ENCODE measurements at regions not wholly inside any gene's neighbourhood (a gene's known extent, or its start where the extent isn't known, plus 50 kb on each side); places are given as distances from the start of the nearest gene placed in this dataset.
A peak's percentile ranks its signal among the peaks of the same experiment; 100 is the strongest.

DNA sequence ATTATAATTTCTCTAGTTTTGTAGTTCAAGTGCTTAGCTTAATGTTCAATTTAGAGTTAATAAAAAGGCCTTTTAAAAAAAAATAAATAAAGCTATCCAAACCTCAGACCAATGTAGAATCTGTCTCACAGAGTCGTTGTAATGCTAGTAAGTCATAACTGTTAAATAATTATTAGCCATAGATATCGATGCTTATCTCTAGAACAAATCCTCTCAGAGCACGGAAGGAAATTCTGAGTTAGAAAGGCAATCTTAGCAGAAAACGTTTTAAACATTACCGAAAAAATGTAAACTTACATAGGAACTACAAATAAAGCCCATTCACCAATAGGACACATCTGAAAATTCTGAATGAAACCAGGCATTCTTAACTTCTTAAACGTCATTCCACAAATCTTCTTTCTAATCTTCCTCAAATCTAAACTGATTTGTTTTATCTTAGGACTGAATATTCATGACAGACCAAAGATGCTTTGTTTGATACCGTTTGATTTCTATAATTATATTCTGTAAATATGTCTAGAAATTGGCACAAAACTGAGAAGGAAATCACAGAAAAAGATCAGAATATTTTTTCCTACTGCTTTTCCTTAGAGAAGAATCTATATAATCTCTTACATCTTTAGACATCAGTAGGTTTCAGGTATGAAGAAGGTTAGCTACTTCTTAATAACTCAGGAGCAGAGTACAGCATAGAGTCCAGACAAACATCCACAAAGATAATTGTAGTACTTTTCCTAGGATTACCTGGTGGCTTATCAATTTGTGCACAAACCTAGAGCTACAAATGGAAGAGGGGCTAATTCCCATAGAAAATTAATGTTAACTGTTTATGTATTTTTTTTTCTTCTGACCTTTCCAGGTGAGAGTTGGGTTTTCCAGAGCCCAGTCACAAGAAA is 140.7 kb downstream of the BTC start:
- Histone ChIP-seq H3K36me3 (no peaks in the 10 kb centered on the region), H3K4me3 (no peak overlapping the region), H3K9me3 (no peaks in the 10 kb centered on the region), H3K27me3 (no peaks in the 10 kb centered on the region)
- no peak for DNase-seq

GRCh38 chr4:74654230-74654681 is 140.1 kb downstream of the BTC start:
- no peak for DNase-seq
- Histone ChIP-seq H3K9me3 (no peaks in the 10 kb centered on the region), H3K4me3 (no peak overlapping the region), H3K27me3 (no peaks in the 10 kb centered on the region), H3K36me3 (no peaks in the 10 kb centered on the region)

GRCh38 chr4:74656596-74656995 is 137.7 kb downstream of the BTC start:
- Histone ChIP-seq H3K9me3 (no peaks in the 10 kb centered on the region), H3K27me3 (no peaks in the 10 kb centered on the region), H3K4me3 (no peak overlapping the region), H3K36me3 (no peaks in the 10 kb centered on the region)
- no peak for DNase-seq

DNA sequence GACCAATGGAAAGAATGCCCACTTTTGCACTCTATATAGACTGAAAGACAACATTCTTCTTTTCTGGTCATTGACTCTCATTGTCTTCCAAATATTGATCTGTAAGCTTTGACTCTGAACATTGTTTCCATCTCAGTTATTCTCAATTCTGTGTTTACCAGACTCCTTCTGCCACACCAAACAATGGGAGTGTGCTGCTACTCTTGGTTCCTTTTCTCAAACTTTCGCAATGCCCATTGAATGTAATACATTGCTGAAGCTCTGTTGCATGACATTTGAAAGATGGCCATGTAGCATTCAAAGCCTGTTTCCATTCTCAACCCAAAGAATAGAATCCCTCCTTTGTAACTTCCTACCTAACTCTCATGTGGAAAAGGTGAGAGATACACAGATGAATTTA is 136.2 kb downstream of the BTC start:
- no peak for DNase-seq
- Histone ChIP-seq H3K36me3 (no peaks in the 10 kb centered on the region), H3K9me3 (no peaks in the 10 kb centered on the region), H3K27me3 (no peaks in the 10 kb centered on the region), H3K4me3 (no peak overlapping the region)

DNA sequence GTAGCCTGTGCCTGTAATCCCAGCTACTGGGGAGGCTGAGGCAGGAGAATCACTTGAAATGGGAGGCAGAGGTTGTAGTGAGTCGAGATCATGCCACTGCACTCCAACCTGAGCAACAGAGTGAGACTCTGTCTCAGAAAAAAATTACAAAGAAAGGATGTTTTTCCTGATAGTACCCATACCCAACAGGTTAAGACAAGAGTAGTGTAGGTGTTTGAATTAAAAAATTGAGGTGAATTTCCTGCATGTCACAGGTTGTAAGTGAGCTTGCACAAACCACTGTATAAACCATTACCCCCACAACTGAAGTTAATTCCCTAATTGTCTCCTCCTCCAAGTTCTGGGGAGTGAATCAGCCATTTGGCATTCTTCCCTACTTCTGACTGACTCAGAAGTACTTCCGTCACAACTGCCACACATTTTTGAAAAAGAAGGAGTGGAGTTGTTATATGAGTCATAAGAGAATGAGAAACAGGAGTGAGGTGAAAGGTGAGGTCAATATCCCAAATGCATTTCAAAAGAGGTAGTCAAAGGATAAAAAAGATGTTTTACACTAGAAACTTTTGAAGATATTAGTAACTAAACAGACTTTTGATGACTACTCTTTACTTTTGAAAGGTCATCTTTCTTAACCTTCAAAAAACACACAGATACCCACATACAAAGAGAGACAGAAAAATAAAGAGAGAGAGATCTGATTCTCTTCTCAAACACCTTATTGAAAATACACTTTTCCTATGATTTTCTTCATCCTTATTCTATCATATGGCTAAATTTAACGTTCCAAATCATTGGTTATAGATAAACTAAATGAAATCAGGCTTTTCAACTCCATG is 134.5 kb downstream of the BTC start:
- no peaks in the 10 kb centered on the region for H3K36me3 ChIP-seq
- H3K9me3 ChIP-seq: no peaks in the 10 kb centered on the region
- peak; percentile 59 for DNase-seq
- no peak overlapping the region for H3K4me3 ChIP-seq
- H3K27me3 ChIP-seq: no peaks in the 10 kb centered on the region

- H3K9me3 ChIP-seq: no peaks in the 10 kb centered on the region
- no peak overlapping the region for H3K4me3 ChIP-seq
- no peaks in the 10 kb centered on the region for H3K27me3 ChIP-seq
- H3K36me3 ChIP-seq: no peaks in the 10 kb centered on the region
- DNase-seq: no peak
Observed at GRCh38 chr4:74660866-74661265, 133.5 kb downstream of the BTC start.

DNA sequence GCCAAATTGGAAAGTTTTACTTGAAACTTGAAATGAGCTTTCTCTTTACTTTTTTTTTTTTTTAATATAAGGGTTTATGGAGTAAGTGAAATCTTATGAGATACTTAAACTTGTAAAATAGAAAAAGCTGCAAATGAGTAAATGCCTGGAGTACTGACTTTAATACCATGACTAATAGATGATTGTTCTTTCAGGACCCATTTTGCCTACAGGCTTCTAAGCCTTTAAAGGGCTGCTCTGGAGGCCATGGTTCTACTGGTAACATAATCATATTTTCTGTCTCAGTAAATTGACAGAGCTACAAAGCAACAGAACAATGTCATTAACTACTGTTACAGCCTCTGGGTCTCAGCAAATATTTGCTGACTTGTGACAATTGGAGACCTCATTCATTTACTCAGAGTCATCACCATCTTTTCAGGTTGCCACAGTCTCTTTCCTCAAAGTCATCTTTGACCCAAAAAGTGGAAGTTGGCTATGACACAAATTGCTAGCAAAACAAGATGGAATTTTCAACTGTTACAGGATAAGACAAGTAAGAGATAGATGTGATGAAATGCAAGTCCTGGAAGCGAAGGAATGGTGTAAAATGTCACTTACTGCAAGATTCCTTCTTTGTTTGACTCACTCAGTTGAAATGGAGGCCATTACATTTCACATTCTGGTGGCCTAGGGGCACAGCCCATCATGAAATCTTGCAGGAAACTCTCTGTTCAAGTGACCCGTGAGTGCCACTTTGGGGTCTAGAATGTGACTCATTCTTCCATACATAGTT is 132.7 kb downstream of the BTC start:
- Histone ChIP-seq H3K4me3 (no peak overlapping the region), H3K9me3 (no peaks in the 10 kb centered on the region), H3K36me3 (no peaks in the 10 kb centered on the region), H3K27me3 (no peaks in the 10 kb centered on the region)
- no peak for DNase-seq

DNA sequence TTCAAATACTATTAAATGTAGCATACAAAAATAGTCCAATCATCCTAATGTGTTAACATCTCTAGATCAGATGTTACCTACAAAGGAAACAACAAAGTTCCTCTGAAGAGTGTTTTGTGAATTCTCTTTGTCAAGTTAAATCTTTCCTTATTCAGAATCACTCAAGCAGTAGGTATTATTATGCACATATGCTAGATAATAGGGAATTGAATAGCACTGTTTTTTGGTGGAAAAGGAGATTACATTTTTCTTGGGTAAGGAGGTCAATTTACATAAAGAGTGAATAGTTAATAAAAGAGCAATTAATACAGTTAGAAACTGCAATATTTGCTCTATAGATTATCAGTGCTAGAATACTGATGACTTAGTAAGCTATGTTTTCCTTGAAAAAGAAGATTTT is 130.7 kb downstream of the BTC start:
- DNase-seq: no peak
- H3K36me3 ChIP-seq: no peaks in the 10 kb centered on the region
- H3K4me3 ChIP-seq: no peak overlapping the region
- H3K27me3 ChIP-seq: no peaks in the 10 kb centered on the region
- no peaks in the 10 kb centered on the region for H3K9me3 ChIP-seq

DNA sequence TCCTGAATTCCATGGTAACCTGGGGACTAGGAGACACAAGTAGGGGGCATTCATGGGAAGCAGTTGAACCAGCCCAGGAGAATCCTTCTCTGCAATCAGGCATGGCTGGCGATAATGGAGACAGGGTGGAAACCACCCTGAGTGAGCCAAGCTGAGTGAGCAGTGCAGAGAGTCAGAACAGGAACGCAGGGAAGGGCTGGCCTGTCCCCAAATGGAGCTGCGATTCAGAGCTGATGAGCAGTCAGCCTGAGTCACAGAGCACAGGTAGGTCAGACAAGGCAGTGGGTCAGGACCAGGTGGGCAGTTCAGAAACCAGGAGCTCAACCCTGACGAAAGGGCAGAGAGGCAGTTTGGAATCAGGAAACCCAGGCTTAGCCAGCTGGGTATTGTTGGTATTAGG is 129.0 kb downstream of the BTC start:
- no peaks in the 10 kb centered on the region for H3K9me3 ChIP-seq
- no peak overlapping the region for H3K4me3 ChIP-seq
- H3K27me3 ChIP-seq: no peaks in the 10 kb centered on the region
- no peak for DNase-seq
- H3K36me3 ChIP-seq: no peaks in the 10 kb centered on the region

DNA sequence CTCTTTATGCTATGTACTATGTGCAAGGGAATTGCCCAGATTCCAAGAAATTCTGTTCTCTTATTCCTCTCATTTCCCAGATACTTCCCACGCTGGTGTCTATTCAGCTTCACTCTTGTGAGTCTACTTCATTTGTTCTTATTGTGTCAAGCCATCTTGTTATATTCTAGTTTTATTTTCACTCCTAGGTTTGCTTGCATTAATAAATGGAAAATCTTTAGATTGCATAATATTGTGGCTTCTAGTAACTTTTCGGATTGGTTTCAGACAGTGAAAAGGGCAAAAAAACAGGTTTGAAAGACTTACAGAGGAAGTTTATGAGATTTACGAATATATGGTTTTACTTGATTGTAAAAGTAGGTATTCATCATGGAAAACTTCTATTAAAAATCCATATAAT is 128.4 kb downstream of the BTC start:
- Histone ChIP-seq H3K9me3 (no peaks in the 10 kb centered on the region), H3K4me3 (no peak overlapping the region), H3K27me3 (no peaks in the 10 kb centered on the region), H3K36me3 (no peaks in the 10 kb centered on the region)
- DNase-seq: no peak

DNA sequence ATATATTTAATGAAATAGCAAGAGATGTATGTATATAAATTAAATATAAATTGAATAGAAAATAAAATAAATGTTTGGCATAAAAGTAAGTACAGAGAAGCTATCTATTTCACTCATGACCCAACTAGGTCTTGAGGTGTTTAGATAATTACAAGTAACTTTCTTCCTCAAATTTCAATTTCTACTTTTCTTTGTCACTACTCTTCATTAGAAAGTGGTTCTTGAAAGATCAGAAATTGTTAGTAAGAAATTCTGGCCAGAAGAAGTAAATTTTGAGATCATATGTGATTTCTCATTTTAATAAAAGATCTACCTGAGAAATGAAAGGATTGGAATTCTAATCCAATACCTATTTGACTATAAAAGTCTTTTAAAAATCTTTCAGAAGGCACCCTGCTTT is 126.9 kb downstream of the BTC start:
- no peak for DNase-seq
- no peaks in the 10 kb centered on the region for H3K9me3 ChIP-seq
- H3K36me3 ChIP-seq: no peaks in the 10 kb centered on the region
- H3K27me3 ChIP-seq: no peaks in the 10 kb centered on the region
- H3K4me3 ChIP-seq: no peak overlapping the region

GRCh38 chr4:74667944-74668343 is 126.4 kb downstream of the BTC start:
- Histone ChIP-seq H3K36me3 (no peaks in the 10 kb centered on the region), H3K4me3 (no peak overlapping the region), H3K9me3 (no peaks in the 10 kb centered on the region), H3K27me3 (no peaks in the 10 kb centered on the region)
- DNase-seq: no peak

- H3K9me3 ChIP-seq: no peaks in the 10 kb centered on the region
- no peak overlapping the region for H3K4me3 ChIP-seq
- DNase-seq: no peak
- H3K36me3 ChIP-seq: no peaks in the 10 kb centered on the region
- H3K27me3 ChIP-seq: no peaks in the 10 kb centered on the region
Observed at GRCh38 chr4:74669702-74670101, 124.6 kb downstream of the BTC start.

DNA sequence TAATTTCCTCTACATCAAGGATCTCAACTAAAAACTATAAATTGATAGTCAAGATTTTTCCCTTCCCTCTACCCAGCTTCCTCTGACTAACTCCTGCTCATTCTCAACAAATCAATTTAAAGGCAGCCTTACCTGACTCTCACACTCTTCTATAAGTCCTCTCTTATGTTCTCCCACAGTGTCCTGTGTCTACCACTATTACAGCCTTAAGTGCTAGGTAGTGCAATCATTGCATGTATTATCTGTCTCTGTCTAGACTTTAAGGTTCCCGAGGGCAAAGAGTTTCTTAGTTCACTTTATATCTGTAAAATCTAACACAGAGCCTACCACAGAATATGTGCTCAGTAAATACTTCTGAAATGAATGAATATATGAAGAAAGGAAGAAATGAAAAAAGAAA is 123.7 kb downstream of the BTC start:
- H3K4me3 ChIP-seq: no peak overlapping the region
- no peak for DNase-seq
- H3K9me3 ChIP-seq: no peaks in the 10 kb centered on the region
- no peaks in the 10 kb centered on the region for H3K27me3 ChIP-seq
- H3K36me3 ChIP-seq: no peaks in the 10 kb centered on the region

- no peaks in the 10 kb centered on the region for H3K9me3 ChIP-seq
- H3K27me3 ChIP-seq: no peaks in the 10 kb centered on the region
- H3K36me3 ChIP-seq: no peaks in the 10 kb centered on the region
- DNase-seq: peak; percentile 27
- no peak overlapping the region for H3K4me3 ChIP-seq
Observed at GRCh38 chr4:74671080-74671698, 123.1 kb downstream of the BTC start.

GRCh38 chr4:74674750-74675149 is 119.6 kb downstream of the BTC start:
- H3K36me3 ChIP-seq: no peaks in the 10 kb centered on the region
- DNase-seq: no peak

More at GRCh38 chr4:74674750-74675149, 119.6 kb downstream of the BTC start:
- Histone ChIP-seq H3K9me3 (no peaks in the 10 kb centered on the region), H3K4me3 (no peak overlapping the region), H3K27me3 (no peaks in the 10 kb centered on the region)

All from MG63 (cell line).